ENCODE measurements at regions not wholly inside any gene's neighbourhood (a gene's known extent, or its start where the extent isn't known, plus 50 kb on each side); places are given as distances from the start of the nearest gene placed in this dataset.

GRCh38 chr6:124879992-124880355 lies 82.3 kb upstream of the RNF217 start:
- no peak for TF ChIP-seq ELF1 (IDR thresholded peaks at IDR 0.05; ENCODE audit: borderline replicate concordance, low read depth)
- TF ChIP-seq POLR2A (IDR thresholded peaks at IDR 0.05; ENCODE audit: borderline replicate concordance, extremely low read depth, insufficient read depth, insufficient read length) = no peak
- no peak for TF ChIP-seq ZNF274 (IDR thresholded peaks at IDR 0.05; ENCODE audit: low read depth, low read length)
- no peak for TF ChIP-seq CTCF (IDR thresholded peaks at IDR 0.05 in 2 of 3, conservative IDR thresholded peaks at IDR 0.05 in 1 of 3; ENCODE audit: borderline replicate concordance in 1 of 3, insufficient read depth in 1 of 3, low read depth in 2 of 3, low read length in 2 of 3)

Measured in HCT116 (cell line).